Fibroblast of mammary gland (primary cell): ENCODE measurements at regions not wholly inside any gene's neighbourhood (a gene's known extent, or its start where the extent isn't known, plus 50 kb on each side); places are given as distances from the start of the nearest gene placed in this dataset.
A peak's percentile ranks its signal among the peaks of the same experiment; 100 is the strongest.
"Not testable (repeated sequence)": the region's sequence is repeated elsewhere in the genome, so short reads cannot be mapped to it uniquely, and the experiment has no call there.

ENCODE experiments used
- DNase-seq: peaks from one replicate; pipeline ENCODE4 v3.0.0-alpha.2; 2010; ENCODE audit warnings: low read depth
- H3K4me3 ChIP-seq: 2 replicates; pipeline ENCODE4 v1.5.1; 2011; ENCODE audit warnings: low read depth, mild to moderate bottlenecking, low read length, moderate library complexity; ENCODE audit not compliant: control insufficient read depth
- CTCF ChIP-seq: conservative IDR thresholded peaks from 2 replicates; pipeline ENCODE4 v1.5.1; 2011; ENCODE audit warnings: low read depth, low read length, inconsistent platforms; ENCODE audit not compliant: control insufficient read depth, insufficient read depth

GRCh38 chr9:81804306-81804705 lies 115.0 kb upstream of the TLE1 start:
- DNase-seq, result peak; percentile 12
- H3K4me3 ChIP-seq, result no peak overlapping the region
- TF ChIP-seq CTCF, result no peak

- H3K4me3 ChIP-seq, DNase-seq: not testable (repeated sequence)
Observed at GRCh38 chr9:81811688-81812087, 116.5 kb upstream of the SPATA31D4 start.

- no peak for DNase-seq
- TF ChIP-seq CTCF, result no peak
Observed at GRCh38 chr9:81814401-81814793, 113.8 kb upstream of the SPATA31D4 start.

GRCh38 chr9:81814794-81815464 lies 113.3 kb upstream of the SPATA31D4 start:
- TF ChIP-seq CTCF, result no peak
- no peak overlapping the region for H3K4me3 ChIP-seq
- no peak for DNase-seq

More at GRCh38 chr9:81814401-81814793, 113.8 kb upstream of the SPATA31D4 start:
- H3K4me3 ChIP-seq, result no peak overlapping the region

- no peak for DNase-seq
- TF ChIP-seq CTCF, result no peak
- no peak overlapping the region for H3K4me3 ChIP-seq
Observed at GRCh38 chr9:81815781-81816180, 112.4 kb upstream of the SPATA31D4 start.

- TF ChIP-seq CTCF, result no peak
- no peak overlapping the region for H3K4me3 ChIP-seq
- DNase-seq, result no peak
Observed at GRCh38 chr9:81819155-81819554, 109.1 kb upstream of the SPATA31D4 start.

GRCh38 chr9:81819859-81820546 lies 108.2 kb upstream of the SPATA31D4 start:
- TF ChIP-seq CTCF, result no peak
- H3K4me3 ChIP-seq, result no peak overlapping the region
- DNase-seq, result no peak
